HG02623 (cell line): ENCODE measurements at regions not wholly inside any gene's neighbourhood (a gene's known extent, or its start where the extent isn't known, plus 50 kb on each side); places are given as distances from the start of the nearest gene placed in this dataset.

Source experiments
- ATAC-seq: cut with Tn5 transposase; IDR thresholded peaks from one replicate; pipeline ENCODE4 v1.9.1; 2021; ENCODE audit warnings: moderate library complexity; ENCODE audit not compliant: unreplicated experiment

- ATAC-seq = no peak
Observed at GRCh38 chr18:37662099-37662498, 96.5 kb upstream of the CELF4 start.

- no peak for ATAC-seq
Observed at GRCh38 chr18:37661478-37661877, 95.9 kb upstream of the CELF4 start.

- ATAC-seq = no peak
Observed at GRCh38 chr18:37661061-37661460, 95.5 kb upstream of the CELF4 start.

DNA sequence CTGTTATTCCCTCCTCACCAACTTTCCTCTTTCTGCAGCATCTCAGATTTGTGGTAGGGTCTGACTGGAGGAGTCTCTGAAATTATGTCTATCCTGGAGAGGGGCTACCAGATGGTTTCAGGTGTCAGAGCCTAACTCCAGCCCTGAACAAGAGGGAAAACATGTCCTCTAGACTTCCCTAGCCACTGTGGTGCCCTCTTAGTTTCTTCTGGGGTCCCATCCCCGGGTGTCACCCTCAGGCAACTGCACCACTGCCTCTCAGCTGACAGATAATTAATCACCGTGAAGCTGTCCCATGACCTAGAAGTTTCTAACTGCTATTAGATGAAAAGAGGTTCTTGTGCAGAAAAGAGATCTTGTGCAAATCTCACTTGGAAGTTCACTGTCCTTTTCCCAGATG, 95.1 kb upstream of the CELF4 start:
- ATAC-seq = no peak

DNA sequence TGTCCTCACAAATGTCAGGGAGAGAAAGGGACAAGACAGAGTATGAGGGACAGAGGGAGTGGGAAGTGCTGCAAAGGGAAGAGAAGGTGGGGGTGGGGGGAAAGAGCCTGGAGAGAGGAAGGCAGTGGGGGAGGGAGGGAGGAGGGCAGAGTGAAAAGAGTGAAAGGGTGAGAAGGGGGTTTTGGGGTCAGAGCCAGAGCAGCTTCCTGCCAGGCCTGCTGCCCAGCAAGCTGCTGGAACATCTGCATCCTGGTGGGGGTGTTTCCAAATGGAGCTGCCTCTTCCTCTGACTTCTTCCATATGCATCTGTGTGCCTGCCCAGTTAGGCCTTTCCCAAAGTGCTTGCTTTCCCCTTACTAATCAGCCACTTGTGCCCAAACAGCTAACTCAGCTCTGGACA, 94.3 kb upstream of the CELF4 start:
- ATAC-seq = no peak

- no peak for ATAC-seq
Observed at GRCh38 chr18:37658894-37659293, 93.3 kb upstream of the CELF4 start.

- ATAC-seq = no peak
Observed at GRCh38 chr18:37657493-37657892, 91.9 kb upstream of the CELF4 start.

GRCh38 chr18:37654731-37655369, 89.3 kb upstream of the CELF4 start:
- ATAC-seq = no peak

DNA sequence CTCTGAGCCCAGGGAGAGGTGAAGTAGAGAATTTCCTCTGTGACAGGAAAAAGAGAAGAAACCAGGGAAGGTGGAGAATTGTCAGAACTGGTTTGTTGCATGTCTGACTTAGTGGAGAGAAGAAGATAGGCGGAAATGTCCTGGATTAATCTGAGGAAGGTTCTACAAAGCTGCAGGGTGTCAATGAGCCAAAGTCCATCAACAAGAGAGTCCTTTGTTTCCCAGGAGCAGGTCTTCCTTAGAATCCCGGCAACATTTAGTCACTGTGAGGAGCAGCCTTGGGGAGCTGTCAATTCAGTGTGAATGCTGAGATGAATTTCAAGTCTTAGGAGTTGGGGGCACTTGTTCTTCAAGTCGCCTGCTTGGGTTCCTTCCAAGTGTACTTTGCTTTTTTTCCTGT, 88.4 kb upstream of the CELF4 start:
- ATAC-seq = no peak

DNA sequence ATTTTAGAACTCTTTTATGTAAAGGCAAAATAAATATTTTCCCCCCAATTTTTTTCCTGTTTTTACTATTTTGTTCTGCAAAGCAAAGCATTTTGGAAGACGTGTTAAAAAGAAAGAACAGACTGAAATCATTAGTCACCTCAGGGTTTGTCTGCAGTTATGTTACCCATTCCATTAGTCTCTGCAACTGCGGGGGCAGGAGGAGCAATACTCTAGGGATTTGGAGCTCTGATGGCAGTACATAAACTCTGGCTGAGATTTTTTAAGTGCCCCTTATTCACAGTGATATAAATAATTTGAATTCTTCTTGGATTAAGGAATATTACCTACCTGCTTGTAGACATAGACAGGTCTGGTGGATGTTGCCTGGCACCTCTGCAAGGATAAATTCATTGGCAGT, 88.0 kb upstream of the CELF4 start:
- no peak for ATAC-seq

- ATAC-seq = no peak
Observed at GRCh38 chr18:37649930-37650329, 84.3 kb upstream of the CELF4 start.

DNA sequence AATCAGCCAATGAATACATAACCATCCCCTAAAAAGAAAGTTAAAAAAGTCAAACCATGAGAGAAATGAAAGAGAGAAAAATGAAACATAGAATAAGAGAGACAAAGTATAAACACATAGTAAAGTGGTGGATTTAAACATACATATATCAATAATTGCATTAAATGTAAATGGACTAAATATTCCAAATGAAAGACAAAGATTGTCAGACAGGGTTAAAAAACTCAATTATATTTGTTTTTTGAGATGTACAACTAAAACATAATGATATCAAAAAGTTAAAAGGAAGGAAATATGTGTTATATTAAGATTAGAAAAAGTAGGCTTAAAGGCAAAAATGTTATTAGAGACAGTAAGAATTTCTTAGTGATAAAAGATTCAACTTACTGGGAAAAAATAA, 83.8 kb upstream of the CELF4 start:
- no peak for ATAC-seq

- ATAC-seq = no peak
Observed at GRCh38 chr18:37641573-37641972, 76.0 kb upstream of the CELF4 start.

DNA sequence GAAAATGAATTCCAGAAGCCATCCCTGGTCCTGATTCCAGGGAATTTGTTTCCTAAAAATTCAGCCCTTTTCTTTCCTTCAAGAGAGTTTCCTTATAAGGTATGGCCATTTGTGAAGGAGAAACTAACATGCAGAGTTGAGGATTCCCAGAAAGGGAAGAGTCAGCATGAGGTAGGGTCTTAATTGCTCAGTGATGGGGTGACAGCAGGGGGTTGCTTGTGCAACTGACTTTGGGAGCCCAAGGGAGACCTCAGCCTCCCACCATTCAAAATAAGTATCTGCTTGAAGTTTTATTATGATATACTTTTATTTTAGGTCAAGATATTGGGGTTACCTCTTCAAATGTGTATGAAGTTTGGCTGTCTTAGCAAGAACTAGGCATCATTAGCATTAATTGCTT, 74.9 kb upstream of the CELF4 start:
- ATAC-seq = no peak

GRCh38 chr18:37639846-37640245, 74.2 kb upstream of the CELF4 start:
- ATAC-seq = no peak

DNA sequence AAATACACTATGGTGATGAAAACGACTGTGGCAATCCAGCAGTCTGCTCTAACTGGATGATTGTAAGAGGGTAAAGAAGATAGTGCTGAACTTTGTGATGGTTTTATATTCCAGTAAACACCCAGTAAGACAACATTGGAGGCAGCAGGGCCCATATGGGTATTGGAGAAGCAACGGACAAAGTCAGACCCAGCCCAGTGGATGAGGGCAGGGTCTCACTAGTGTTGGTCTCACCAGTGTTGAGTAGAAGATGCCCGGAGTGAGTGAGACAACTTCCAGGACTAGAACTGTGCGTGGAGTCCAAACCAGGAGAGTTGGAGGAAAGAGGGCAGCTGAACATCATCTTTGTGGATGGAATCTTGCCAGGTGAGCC, 71.9 kb upstream of the CELF4 start:
- ATAC-seq = no peak

DNA sequence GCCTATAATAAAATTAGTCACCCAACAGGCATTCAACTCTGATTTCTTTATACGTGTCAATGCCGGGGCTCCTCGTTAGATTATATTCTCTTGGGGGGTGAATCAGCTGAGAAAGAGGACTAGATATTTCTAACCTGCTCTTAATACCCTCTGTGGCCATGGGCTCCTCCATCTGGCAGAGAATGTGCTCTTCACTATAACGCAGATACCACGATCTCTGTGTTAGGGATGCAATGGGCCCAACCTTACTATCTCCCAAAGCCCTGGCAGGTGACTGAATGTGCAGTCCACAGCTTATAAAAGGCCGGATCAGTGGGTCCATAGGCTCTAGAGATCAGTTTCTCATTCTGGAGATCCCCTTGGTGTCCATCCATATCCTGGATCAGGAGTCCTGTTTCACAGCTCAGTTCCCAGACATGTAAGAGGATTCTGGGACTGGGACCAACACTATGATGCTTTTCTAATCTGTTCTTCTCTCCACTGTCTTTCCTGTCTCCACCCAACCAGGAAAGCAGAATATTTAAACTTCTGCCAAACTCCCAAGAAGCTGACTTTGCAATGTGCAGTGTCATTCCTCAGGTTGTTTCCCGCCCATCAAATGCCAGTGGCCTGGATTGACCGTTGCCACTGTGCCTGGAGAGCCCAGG, 71.4 kb upstream of the CELF4 start:
- no peak for ATAC-seq

DNA sequence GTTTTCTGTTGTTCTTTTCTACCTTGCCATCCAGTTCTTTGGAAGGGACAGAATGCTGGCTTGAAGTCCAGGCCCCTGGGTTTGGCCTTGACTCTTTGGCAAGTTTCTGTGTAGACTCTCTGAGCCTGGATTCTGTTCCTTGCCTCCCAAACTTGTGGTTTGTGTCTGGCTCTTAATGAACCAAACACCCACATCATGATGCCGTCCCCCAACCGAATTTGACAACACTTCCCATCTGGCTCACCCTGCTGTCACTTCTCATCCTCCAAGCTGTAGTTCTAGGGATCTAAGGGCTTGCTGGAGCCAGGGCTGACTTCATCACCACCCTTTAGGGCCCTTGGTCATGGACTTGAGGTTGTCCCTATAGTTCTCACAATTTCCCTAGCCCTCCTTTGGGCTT, 68.9 kb upstream of the CELF4 start:
- ATAC-seq = no peak

DNA sequence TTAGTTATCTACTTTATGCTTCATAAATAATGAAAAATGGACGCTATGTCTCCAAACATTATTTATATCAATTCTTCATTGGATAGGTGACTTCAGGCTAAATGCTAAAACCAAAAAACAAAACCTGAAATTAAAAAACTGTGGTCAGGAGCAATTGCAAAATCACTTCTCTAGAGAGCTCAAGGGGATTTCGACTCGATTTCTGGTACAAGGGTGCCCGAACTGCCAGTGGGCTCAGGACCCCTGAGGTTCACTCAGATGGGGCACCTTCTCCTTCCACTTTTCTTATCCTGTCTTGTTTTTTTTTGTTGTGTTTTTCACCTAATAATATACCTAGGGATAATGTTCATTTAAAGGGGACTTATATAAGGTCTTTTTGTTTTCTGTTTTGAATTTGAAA, 65.8 kb upstream of the CELF4 start:
- no peak for ATAC-seq

- ATAC-seq = no peak
Observed at GRCh38 chr18:37630334-37630733, 64.7 kb upstream of the CELF4 start.

DNA sequence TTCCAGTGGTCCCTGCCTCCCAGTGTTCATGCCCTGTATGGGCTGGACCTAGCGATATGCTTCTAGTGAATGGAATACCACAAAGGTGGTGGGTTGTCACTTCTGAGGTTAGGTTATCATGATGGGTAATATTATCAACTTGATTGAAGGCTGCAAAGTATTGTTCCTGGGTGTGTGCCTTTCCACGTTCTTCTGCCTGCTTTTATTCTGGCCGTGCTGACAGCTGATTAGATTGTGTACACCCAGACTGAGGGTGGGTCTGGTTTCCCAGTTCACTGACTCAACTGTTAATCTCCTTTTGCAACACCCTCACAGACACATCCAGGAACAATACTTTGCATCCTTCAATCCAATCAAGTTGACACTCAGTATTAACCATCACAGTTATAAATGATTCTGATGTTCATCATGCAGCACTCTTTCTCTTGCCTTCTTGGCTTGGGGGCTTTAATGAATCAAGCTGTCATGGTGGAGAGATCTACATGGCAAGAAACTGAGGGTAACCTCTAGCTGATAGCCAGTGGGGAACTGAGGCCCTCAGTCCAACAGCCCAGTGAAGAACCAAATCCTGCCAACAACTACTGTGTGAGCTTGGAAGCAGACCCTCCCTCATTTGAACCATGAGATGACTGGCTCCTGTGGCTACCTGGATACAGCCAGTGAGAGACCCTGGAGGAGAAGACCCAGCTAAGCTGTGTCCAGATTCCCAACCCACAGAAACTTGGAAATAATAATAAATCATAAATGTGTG, 63.0 kb upstream of the CELF4 start:
- ATAC-seq = no peak

- no peak for ATAC-seq
Observed at GRCh38 chr18:37624318-37624717, 58.7 kb upstream of the CELF4 start.
